ENCODE measurements at regions not wholly inside any gene's neighbourhood (a gene's known extent, or its start where the extent isn't known, plus 50 kb on each side); places are given as distances from the start of the nearest gene placed in this dataset.

DNA sequence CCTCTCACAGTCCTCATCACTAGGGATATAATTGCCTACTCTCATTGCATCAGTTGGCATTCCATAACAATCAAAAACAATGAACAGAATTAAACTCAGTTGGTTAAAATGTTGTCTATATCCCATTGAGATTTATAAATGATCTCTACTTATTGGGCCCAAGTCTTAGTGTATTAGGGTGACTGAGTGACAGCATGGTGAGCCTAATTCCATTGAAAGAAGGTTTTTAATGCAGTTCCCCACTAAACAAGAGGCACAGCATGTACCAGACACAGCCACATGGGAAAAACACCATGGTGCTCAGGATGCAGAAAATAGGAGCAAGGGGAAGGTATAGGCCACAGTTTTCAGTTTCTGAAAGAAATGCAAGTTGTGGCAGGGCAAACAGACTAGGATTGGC, 208.4 kb downstream of the RFC3 start:
- TF ChIP-seq POLR2A (IDR thresholded peaks at IDR 0.05; ENCODE audit: low read length) (no peak), GATA1 (IDR thresholded peaks at IDR 0.05; ENCODE audit: low read depth, low read length) (no peak)

Data from erythroblast (primary cell).